IMR-90 (cell line): ENCODE measurements at regions not wholly inside any gene's neighbourhood (a gene's known extent, or its start where the extent isn't known, plus 50 kb on each side); places are given as distances from the start of the nearest gene placed in this dataset.
A peak's percentile ranks its signal among the peaks of the same experiment; 100 is the strongest.

Experiments used
- ATAC-seq: fragments of 200-7000 bp; cut with Tn5 transposase; 2 replicates; pipeline ENCODE4 v1.9.1; 2020; ENCODE audit warnings: low read depth, mild to moderate bottlenecking, moderate library complexity
- BruUV-seq: library from RNA; stranded (reverse); fragments of 400-500 nt; replicated peaks from 2 replicates; lab custom pipeline; 2021; lab: Mats Ljungman, UMichigan
- CTCF ChIA-PET: fragments of 300-600 bp; formaldehyde crosslinking; extraction: SDS; loops from one replicate; lab custom pipeline; 2021; ENCODE audit warnings: antibody characterized with exemption; lab: Yijun Ruan, JAX
- POLR2A ChIA-PET: fragments of 300-600 bp; sonication (Branson Sonifier 250); formaldehyde crosslinking; loops from one replicate; lab custom pipeline; 2022; ENCODE audit warnings: antibody characterized with exemption; ENCODE audit not compliant: unreplicated experiment; lab: Charles Lee
- DNase-seq: peaks from one replicate; pipeline ENCODE4 v3.0.0; 2013
- H2AFZ ChIP-seq: replicated peaks from 2 replicates; pipeline ENCODE3; 2013; ENCODE audit warnings: low read length, mild to moderate bottlenecking; ENCODE audit not compliant: poor library complexity
- H2AK5ac ChIP-seq: 2 replicates; pipeline ENCODE4 v1.6.1; 2013; ENCODE audit warnings: low read depth, low read length, inconsistent platforms
- H2AK9ac ChIP-seq: replicated peaks from 2 replicates; pipeline ENCODE3; 2013; ENCODE audit warnings: mild to moderate bottlenecking, low read depth, low read length, moderate library complexity; ENCODE audit not compliant: poor library complexity
- H2BK120ac ChIP-seq: 2 replicates; pipeline ENCODE4 v1.6.1; 2013; ENCODE audit warnings: low read depth, low read length, inconsistent platforms
- H2BK15ac ChIP-seq: 3 replicates; pipeline ENCODE4 v1.6.1; 2013; ENCODE audit warnings: low read depth, low read length, inconsistent platforms
- H2BK20ac ChIP-seq: 2 replicates; pipeline ENCODE4 v1.6.1; 2013; ENCODE audit warnings: low read depth, mild to moderate bottlenecking, inconsistent platforms, low read length, moderate library complexity
- H2BK5ac ChIP-seq: 2 replicates; pipeline ENCODE4 v1.6.1; 2013; ENCODE audit warnings: mild to moderate bottlenecking, low read depth, low read length, inconsistent platforms; ENCODE audit not compliant: poor library complexity, severe bottlenecking
- H3K14ac ChIP-seq: replicated peaks from 2 replicates; pipeline ENCODE4 v1.6.1; 2013; ENCODE audit warnings: low read depth, low read length, inconsistent platforms
- H3K18ac ChIP-seq: 2 replicates; pipeline ENCODE4 v1.6.1; 2013; ENCODE audit warnings: low read depth, low read length, control low read depth
- H3K23ac ChIP-seq: 2 replicates; pipeline ENCODE4 v1.6.1; 2013; ENCODE audit warnings: low read depth, low read length, inconsistent platforms
- H3K27ac ChIP-seq: 2 replicates; pipeline ENCODE4 v1.5.1; 2013; ENCODE audit warnings: mild to moderate bottlenecking, control low read depth, low read length; ENCODE audit not compliant: insufficient read depth
- H3K27me3 ChIP-seq: 2 replicates; pipeline ENCODE4 v1.6.1; 2013; ENCODE audit warnings: low read length; ENCODE audit not compliant: control insufficient read depth, insufficient read depth
- H3K36me3 ChIP-seq: 2 replicates; pipeline ENCODE4 v1.6.1; 2013; ENCODE audit warnings: low read length, mixed read lengths; ENCODE audit not compliant: control insufficient read depth, insufficient read depth
- H3K4ac ChIP-seq: 2 replicates; pipeline ENCODE4 v1.6.1; 2013; ENCODE audit warnings: low read depth, low read length, inconsistent platforms
- H3K4me1 ChIP-seq: 2 replicates; pipeline ENCODE4 v1.6.1; 2013; ENCODE audit warnings: low read length, mixed read lengths; ENCODE audit not compliant: control insufficient read depth, insufficient read depth
- H3K4me2 ChIP-seq: 2 replicates; pipeline ENCODE4 v1.6.1; 2013; ENCODE audit warnings: low read depth, mild to moderate bottlenecking, control low read depth, low read length, moderate library complexity
- H3K4me3 ChIP-seq: 2 replicates; pipeline ENCODE4 v1.5.1; 2013; ENCODE audit warnings: low read depth, mild to moderate bottlenecking, control low read depth, low read length, moderate library complexity; ENCODE audit not compliant: insufficient read depth
- H3K56ac ChIP-seq: 2 replicates; pipeline ENCODE4 v1.6.1; 2013; ENCODE audit warnings: low read length, inconsistent platforms; ENCODE audit not compliant: insufficient read depth; ENCODE audit errors: extremely low read depth
- H3K79me1 ChIP-seq, 2 experiments: 2 replicates each; pipeline ENCODE4 v1.6.1; 2013; ENCODE audit warnings: low read length in 2 of 2, inconsistent platforms in 1 of 2, low read depth in 1 of 2
- H3K9ac ChIP-seq: 2 replicates; pipeline ENCODE4 v1.6.1; 2013; ENCODE audit warnings: low read depth, low read length, control low read depth
- H3K9me1 ChIP-seq: 2 replicates; pipeline ENCODE4 v1.6.1; 2013; ENCODE audit warnings: low read length, inconsistent platforms; ENCODE audit not compliant: insufficient read depth
- H3K9me3 ChIP-seq: 2 replicates; pipeline ENCODE4 v1.6.1; 2013; ENCODE audit warnings: low read length; ENCODE audit not compliant: control insufficient read depth, insufficient read depth
- H4K20me1 ChIP-seq: 2 replicates; pipeline ENCODE4 v1.6.1; 2013; ENCODE audit warnings: low read length, inconsistent platforms; ENCODE audit not compliant: insufficient read depth
- H4K5ac ChIP-seq: 2 replicates; pipeline ENCODE4 v1.6.1; 2013; ENCODE audit warnings: mild to moderate bottlenecking, low read depth, low read length, control low read depth
- H4K8ac ChIP-seq, 2 experiments: 2 replicates each; pipeline ENCODE4 v1.6.1; 2013; ENCODE audit warnings: low read depth in 2 of 2, low read length in 2 of 2, control low read depth in 1 of 2, inconsistent platforms in 1 of 2
- H4K91ac ChIP-seq: 2 replicates; pipeline ENCODE4 v1.6.1; 2013; ENCODE audit warnings: low read depth, low read length, inconsistent platforms; ENCODE audit not compliant: insufficient read depth
- CHD1 ChIP-seq: IDR thresholded peaks from 2 replicates; pipeline ENCODE4 v1.6.1; 2012; ENCODE audit warnings: low read depth, low read length, improper control_type of control experiment
- MAFK ChIP-seq: IDR thresholded peaks from 2 replicates; pipeline ENCODE4 v1.6.1; 2012; ENCODE audit warnings: low read depth, low read length, improper control_type of control experiment
- RFX5 ChIP-seq: IDR thresholded peaks from 2 replicates; pipeline ENCODE4 v1.8.0; 2012; ENCODE audit warnings: low read depth, mild to moderate bottlenecking, low read length, moderate library complexity
- WGBS, 2 experiments: methylation state at CpG; one replicate each; pipeline versions ENCODE4 v1.1.5 to v1.1.7; 2013; ENCODE audit warnings: missing lambda C conversion rate in 2 of 2; ENCODE audit not compliant: insufficient read length in 1 of 2; ENCODE audit errors: extremely low coverage in 2 of 2; 5-methylcytosine and 5-hydroxymethylcytosine counted together
- dilution Hi-C: fragments of 300-500 bp; cut with HindIII; formaldehyde crosslinking; loops from one replicate; pipeline ENCODE4 v1.14.3; 2018; ENCODE audit warnings: low sequenced_read_pairs; ENCODE audit not compliant: unreplicated experiment
- in situ Hi-C: fragments of 300-500 bp; cut with MboI; formaldehyde crosslinking; loops from 3 replicates; pipeline ENCODE4 v1.14.3; 2019; ENCODE audit warnings: low sequenced_read_pairs, inconsistent platforms, mixed read lengths
- intact Hi-C: fragments of 100-400 bp; cut with micrococcal nuclease; formaldehyde crosslinking; loops from 2 replicates; pipeline ENCODE4 v1.10.0; 2022

- no peaks in the 10 kb centered on the region for H3K4me1 ChIP-seq
- DNase-seq (peak; percentile 6), ATAC-seq (no peak; the same call in 1 of the 2 replicates)
- no peak overlapping the region for H3K4me2 ChIP-seq
- intact Hi-C loops, result no loop called here
- peaks cover 2% of the 10 kb centered on the region for H3K27me3 ChIP-seq
- H3K56ac ChIP-seq, result no peak overlapping the region
- dilution Hi-C loops, result no loop called here
- H3K4me3 ChIP-seq, result no peak overlapping the region
- no peak for TF ChIP-seq CHD1
- TF ChIP-seq RFX5, result no peak
- TF ChIP-seq MAFK, result no peak
- no peak overlapping the region for H3K14ac ChIP-seq
- H3K36me3 ChIP-seq, result no peaks in the 10 kb centered on the region
- ChIA-PET CTCF (interaction anchor here (0.5 kb wide), 1 partner anchor 11 kb away, joined by 3 read pairs; no protein-coding TSS in a partner anchor), POLR2A (no interaction called here)
- no peak overlapping the region for H2BK20ac ChIP-seq
- H4K8ac ChIP-seq, result no peak overlapping the region
- H3K9me3 ChIP-seq, result no peaks in the 10 kb centered on the region
- no TSS peak for BruUV-seq
- H2BK15ac ChIP-seq, result no peak overlapping the region
- H3K23ac ChIP-seq, result no peak overlapping the region
- H2BK5ac ChIP-seq, result no peak overlapping the region
- H3K79me1 ChIP-seq, result no peaks in the 10 kb centered on the region
- no peak overlapping the region for H3K4ac ChIP-seq
- H4K91ac ChIP-seq, result no peak overlapping the region
- in situ Hi-C loops, result no loop called here
- WGBS, 2 experiments, result 61% methylated on average over 11 of the region's 18 CpGs; no CpG with 5 or more reads in 1 of the 2 experiments
- no peak overlapping the region for H2AK5ac ChIP-seq
- H3K9me1 ChIP-seq, result no peaks in the 10 kb centered on the region
- no peak overlapping the region for H2BK120ac ChIP-seq
- H4K5ac ChIP-seq, result no peak overlapping the region
- no peak overlapping the region for H2AFZ ChIP-seq
- no peaks in the 10 kb centered on the region; the same call in 1 of the 2 replicates for H4K20me1 ChIP-seq
- no peak overlapping the region for H2AK9ac ChIP-seq
- no peak overlapping the region for H3K27ac ChIP-seq
- H3K9ac ChIP-seq, result no peak overlapping the region
- H3K18ac ChIP-seq, result no peak overlapping the region
These were observed 146.7 kb downstream of the TSN start for GRCh38 chr2:121902171-121902591.
